D341Med (cell line): ENCODE measurements at regions not wholly inside any gene's neighbourhood (a gene's known extent, or its start where the extent isn't known, plus 50 kb on each side); places are given as distances from the start of the nearest gene placed in this dataset.
A peak's percentile ranks its signal among the peaks of the same experiment; 100 is the strongest.

Source experiments
- DNase-seq: peaks from one replicate; pipeline ENCODE4 v3.0.0; 2012; ENCODE audit warnings: low spot score

DNA sequence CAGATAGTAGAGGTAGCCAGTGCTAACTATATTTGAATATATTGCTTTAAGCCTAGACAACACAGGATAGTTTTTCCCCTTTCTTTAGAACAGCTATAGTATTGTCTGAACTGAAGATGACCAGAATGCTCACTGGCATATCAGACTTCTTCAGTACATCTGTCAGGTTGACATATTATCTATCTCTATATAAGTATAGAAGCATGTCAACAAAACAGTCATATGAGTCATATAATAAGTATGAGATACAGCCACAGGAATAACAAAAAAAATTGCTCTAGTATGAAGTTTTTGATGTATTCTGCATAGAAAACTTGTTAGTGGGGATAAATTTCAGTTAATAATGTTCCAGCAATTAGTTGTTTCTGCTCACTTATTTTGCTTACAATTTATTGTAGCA lies 767.7 kb downstream of the LRFN5 start:
- DNase-seq, result no peak

GRCh38 chr14:42370056-42370455 lies 763.4 kb downstream of the LRFN5 start:
- no peak for DNase-seq

GRCh38 chr14:42368234-42368633 lies 761.6 kb downstream of the LRFN5 start:
- DNase-seq, result no peak

DNA sequence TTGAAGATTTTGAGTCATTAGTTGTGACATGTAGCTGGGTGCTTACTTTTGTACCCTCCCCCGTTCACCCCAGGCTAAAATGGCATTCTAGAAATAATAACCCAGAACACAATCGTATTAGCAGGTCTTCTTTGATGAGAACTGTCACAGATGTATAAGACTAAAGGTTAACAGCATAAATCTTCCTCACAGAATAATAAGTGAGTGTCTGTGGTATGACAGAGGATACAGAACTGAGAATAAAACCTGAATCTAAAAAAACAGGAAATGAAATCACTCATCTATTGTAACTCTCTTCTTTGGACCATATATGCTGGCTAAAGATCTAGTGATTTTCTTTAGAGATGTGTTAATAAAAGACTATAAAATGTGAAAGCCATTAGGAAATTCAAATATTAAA lies 746.6 kb downstream of the LRFN5 start:
- DNase-seq, result no peak

GRCh38 chr14:42335918-42336317 lies 729.2 kb downstream of the LRFN5 start:
- no peak for DNase-seq

- DNase-seq, result no peak
These were observed 728.3 kb downstream of the LRFN5 start for GRCh38 chr14:42334931-42335330.

DNA sequence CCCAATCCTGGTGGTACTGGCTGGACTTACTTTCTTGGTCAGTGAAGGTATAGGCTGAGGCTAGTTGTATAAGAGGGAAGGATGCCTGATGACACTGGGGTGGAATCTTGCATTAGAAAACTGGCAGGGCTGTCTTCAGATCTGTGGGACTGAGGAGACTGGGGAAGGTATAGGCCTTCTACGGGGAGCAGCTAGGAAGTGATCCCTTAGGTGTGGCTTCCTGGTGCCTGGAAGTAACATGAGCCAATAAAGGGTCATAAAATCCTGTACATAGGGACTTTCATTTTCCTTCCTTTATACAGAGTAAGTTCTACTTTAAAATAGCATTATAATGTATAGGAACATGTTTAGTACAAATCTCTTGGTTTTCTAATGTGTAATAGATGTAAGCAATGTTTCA lies 716.8 kb downstream of the LRFN5 start:
- no peak for DNase-seq

DNA sequence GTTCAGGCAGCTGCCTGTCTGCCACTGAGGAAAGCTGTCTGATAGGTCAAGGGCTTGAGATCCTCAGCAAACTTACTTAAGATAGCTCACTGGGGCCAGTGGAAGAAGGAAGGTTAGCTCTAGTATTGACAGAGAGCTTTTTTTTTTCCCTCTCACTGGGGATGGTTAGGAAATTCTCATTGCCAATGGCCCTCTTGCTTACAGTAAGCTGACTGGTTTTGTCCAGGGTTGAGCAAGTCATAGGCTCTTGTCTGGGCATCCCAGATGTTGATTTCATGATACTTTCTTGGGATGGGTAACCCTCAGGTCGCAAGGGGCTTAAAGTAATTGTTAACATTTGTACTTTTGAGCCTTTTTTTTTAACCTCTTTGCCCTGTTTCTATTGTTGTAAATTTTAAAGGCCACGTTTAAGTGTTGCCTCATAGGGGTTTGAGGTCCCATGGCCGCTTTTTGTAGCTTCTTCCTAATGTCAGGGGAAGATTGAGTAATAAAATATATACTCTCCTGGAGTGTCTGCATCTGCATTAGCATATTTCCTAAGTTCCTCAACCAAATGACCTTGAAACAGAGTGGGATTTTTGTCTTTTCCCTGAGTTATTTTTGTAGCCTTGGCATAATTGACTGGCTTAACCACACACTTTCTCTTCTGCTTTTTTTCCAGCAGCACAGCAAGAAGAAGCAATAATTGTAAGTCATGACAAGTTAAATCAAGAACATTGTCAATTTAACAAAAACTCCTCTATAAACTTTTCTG lies 716.0 kb downstream of the LRFN5 start:
- DNase-seq, result no peak

DNA sequence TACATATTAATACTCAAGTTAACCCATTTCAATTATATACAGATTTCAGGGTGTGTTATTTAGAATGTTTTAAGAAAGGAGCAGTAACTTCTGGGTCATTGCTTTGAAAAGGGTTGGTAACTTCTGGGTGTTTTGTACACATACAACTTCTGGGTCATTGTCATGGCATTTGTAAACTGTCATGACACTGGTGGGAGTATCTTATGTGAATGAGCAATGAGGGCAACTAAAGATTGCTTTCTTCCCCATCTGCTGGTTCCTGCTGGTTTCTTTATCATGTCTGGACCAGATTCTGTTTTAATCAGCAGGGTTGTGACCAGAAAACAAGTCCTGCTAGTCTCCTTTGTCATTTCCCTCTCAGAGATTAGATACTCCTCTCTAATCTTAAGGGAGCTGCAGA lies 713.3 kb downstream of the LRFN5 start:
- DNase-seq, result no peak

DNA sequence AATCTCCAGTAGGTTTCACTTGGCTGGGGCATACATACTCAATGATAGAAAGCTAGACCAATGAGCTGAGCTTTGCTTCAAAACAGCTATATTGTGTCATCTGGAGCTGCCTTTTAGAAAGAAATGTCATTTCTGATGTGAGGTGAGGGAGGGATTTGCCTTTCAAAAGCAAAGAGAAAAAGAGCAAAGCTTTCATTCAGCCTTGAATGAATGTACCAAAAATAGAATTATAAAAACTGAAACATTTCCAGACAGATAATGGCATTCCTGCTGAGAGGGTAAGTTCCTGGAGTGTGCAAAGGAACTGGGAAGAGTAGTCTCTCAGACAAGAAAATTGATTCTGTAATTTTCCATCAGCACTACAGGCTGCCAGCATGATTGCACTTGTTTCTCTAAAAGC lies 710.0 kb downstream of the LRFN5 start:
- no peak for DNase-seq

DNA sequence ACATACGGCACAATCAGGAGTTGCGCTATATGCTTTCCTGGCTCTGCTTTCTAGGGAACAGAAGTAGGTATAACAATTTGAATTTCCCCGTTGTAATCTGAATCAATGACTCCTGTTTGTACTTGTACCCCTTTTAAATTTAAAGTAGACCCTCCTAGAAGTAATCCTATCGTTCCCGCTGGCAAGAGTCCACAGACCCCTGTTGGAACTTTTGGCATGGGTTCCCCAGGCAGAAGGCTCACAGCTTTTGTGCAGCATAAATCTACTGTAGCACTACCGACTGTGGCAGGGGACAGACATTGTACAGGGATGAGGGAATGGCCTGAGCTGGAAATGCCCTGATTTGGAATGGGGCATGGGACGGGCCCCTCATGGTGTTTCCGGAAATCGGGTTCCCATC lies 705.2 kb downstream of the LRFN5 start:
- DNase-seq, result no peak

GRCh38 chr14:42307239-42307825 lies 700.7 kb downstream of the LRFN5 start:
- DNase-seq, result no peak

DNA sequence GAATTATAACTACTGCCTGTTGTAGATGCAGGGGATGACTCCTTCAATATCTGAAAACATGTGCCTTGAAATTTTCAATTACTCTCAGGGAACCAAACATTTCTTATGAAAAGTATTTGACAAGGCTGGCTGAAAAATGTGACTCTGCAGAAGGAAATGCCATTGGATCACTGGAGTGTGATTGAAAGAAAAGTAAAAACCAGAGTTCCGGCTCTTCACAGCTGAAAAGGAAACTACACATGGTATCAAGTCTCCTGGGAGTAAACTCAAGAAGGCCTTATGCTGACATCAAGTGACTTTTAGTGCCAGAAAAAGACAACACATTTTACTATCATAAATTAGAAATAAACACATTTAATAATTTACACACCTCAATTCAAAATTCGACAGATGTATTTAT lies 693.0 kb downstream of the LRFN5 start:
- DNase-seq, result no peak

- DNase-seq, result no peak
These were observed 686.5 kb downstream of the LRFN5 start for GRCh38 chr14:42293180-42293579.

DNA sequence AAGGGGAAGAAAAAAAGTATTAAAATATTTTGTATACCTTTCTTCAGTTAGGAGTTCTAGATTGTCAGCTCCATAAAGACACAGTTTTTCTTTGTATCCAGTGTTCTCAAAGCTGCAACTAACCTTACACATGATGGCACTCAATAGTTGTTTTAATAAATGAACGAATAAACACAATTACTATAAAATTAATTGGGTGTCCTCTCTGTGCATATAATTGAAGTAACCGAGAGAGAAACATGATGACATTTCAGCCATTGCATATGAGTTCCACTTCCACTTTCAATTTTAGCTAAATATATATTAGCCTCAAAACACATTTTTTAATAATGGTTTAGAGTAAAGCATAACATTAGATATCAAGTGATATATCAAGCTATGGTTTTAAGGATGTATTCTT lies 671.2 kb downstream of the LRFN5 start:
- no peak for DNase-seq

GRCh38 chr14:42269234-42269633 lies 662.6 kb downstream of the LRFN5 start:
- DNase-seq, result no peak

GRCh38 chr14:42248131-42248530 lies 641.5 kb downstream of the LRFN5 start:
- DNase-seq, result no peak

- no peak for DNase-seq
These were observed 634.4 kb downstream of the LRFN5 start for GRCh38 chr14:42241101-42241500.

DNA sequence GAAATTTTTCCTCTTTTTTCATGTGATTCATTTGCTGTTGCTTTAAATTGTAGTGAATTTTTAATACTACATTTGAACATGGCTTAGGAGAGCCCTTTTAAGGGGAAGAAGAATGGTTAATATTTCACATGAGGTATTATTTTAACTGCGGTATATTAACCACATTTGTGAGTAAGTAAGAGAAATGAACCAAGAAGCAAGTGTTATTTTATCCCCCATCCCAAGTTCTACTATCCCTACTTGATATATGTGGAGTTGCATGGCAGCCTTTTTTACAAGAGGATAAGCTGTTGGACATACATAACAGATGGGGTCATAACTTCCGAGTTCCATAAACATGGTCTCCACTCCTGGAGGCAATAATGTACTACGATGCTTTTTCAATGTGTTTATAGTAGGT lies 623.3 kb downstream of the LRFN5 start:
- DNase-seq, result no peak

DNA sequence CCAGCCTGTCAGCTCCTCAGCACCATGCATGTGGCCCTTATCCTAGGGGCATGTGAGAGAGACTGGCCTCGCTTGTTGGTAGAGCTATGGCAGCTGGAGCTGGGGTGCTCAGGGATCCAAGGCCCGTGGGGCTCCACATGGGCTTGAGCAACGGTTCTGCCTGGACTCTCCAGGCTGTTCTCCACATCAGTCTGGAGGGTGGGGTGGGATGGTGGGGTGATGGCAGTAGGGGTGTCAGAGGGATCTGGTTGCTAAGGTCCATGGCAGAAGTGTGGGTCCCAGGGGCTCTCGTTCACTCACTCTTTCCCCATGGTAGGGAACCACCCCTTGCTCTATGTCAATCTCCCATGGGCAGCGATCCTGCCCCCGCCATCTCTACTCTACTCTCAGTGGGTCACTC lies 622.6 kb downstream of the LRFN5 start:
- no peak for DNase-seq

DNA sequence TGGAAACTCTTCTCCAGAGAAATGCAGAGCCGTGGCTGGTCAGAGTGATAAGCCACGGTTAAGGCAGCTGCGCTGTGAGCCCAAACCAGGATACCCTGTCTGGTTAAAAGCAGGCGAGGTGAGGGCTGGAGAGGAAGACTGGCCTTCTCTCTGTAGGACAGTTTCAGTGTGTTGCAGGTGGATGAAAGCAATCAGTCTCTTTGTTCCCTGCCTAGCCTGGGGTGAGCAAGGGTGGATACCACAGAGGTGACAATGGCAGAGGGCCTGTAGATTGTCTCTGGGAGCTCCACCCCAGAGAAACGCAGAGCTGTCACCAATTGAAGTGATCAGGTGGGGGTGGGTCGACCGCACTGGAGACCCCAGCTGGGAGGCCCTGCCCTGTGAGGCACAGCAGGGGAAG lies 621.9 kb downstream of the LRFN5 start:
- DNase-seq, result no peak

GRCh38 chr14:42224053-42224888 lies 617.6 kb downstream of the LRFN5 start:
- DNase-seq, result peak; percentile 58

DNA sequence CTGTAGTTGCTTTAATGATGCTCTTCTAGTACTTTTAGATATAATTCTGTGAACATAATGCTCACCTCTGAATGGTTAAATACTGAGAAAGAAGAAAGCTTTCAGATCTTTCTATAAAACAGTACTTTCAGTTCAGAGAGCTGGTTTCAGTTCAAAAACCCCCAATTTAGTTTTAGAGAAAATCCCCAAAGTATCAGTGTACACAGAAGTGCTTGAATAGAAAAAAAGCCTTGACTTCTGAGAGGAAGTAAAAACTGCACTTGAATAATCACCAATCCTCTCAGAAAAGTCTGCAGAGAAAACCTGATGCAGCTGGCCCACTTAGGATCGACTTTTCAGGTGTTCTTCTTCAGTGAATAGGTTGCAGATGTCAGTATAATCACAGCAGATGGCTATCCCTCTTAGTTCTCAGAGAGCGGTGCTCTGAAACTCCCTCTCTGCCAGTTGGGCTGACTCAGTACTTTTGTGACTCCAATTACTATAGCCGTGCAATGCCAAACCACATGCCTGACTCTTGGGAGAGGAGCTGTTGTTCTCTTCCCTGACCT lies 616.3 kb downstream of the LRFN5 start:
- peak; percentile 24 for DNase-seq
